ENCODE measurements at regions not wholly inside any gene's neighbourhood (a gene's known extent, or its start where the extent isn't known, plus 50 kb on each side); places are given as distances from the start of the nearest gene placed in this dataset.

DNA sequence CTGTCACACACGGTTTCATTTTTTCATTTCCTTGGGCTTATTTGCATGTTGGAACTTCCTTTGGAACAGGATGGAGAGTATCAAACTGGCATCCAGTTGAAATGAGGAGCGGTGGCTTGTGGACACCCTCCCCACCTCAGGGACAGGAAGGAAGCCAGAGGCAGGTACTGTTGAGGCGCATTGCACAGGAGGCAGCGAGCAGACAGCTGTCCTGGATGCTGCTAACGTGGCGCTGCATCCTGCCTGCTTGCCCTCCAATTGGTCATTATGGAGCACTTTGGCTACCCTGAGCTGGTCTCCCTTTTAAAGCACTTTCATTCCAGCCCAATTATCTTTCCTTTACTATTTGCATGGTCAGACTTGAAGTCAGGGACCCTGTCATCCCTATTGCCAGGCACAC, 80.7 kb upstream of the ITGA4 start:
- no peak for TF ChIP-seq POLR2A (IDR thresholded peaks at IDR 0.05)
- TF ChIP-seq, protein P1, sequence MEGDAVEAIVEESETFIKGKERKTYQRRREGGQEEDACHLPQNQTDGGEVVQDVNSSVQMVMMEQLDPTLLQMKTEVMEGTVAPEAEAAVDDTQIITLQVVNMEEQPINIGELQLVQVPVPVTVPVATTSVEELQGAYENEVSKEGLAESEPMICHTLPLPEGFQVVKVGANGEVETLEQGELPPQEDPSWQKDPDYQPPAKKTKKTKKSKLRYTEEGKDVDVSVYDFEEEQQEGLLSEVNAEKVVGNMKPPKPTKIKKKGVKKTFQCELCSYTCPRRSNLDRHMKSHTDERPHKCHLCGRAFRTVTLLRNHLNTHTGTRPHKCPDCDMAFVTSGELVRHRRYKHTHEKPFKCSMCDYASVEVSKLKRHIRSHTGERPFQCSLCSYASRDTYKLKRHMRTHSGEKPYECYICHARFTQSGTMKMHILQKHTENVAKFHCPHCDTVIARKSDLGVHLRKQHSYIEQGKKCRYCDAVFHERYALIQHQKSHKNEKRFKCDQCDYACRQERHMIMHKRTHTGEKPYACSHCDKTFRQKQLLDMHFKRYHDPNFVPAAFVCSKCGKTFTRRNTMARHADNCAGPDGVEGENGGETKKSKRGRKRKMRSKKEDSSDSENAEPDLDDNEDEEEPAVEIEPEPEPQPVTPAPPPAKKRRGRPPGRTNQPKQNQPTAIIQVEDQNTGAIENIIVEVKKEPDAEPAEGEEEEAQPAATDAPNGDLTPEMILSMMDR (IDR thresholded peaks at IDR 0.05) = no peak
